B cell (primary cell): ENCODE measurements at regions not wholly inside any gene's neighbourhood (a gene's known extent, or its start where the extent isn't known, plus 50 kb on each side); places are given as distances from the start of the nearest gene placed in this dataset.

Source experiments
- ATAC-seq: fragments of 200-7000 bp; cut with Tn5 transposase; one replicate; pipeline ENCODE4 v1.10.0; 2021; ENCODE audit warnings: low read depth, mild to moderate bottlenecking, moderate number of reproducible peaks, moderate library complexity
- CTCF ChIA-PET: fragments of 350-600 bp; sonication (Branson Sonifier 250); formaldehyde crosslinking; loops from one replicate; lab custom pipeline; 2021; ENCODE audit warnings: antibody characterized with exemption, inconsistent platforms; lab: Charles Lee
- POLR2A ChIA-PET: fragments of 350-600 bp; sonication (Branson Sonifier 250); formaldehyde crosslinking; loops from one replicate; lab custom pipeline; 2021; ENCODE audit warnings: antibody characterized with exemption; lab: Charles Lee
- DNase-seq: peaks from one replicate; pipeline ENCODE4 v3.0.0; 2013
- H2AFZ ChIP-seq: 2 replicates; pipeline ENCODE4 v1.6.1; 2012; ENCODE audit warnings: mild to moderate bottlenecking, low read depth, low read length; ENCODE audit not compliant: insufficient read depth, poor library complexity, severe bottlenecking
- H3K27ac ChIP-seq, 2 donors: 1 replicate in 1 of 2; 2 replicates in 1 of 2; pipeline ENCODE4 v1.5.1; 2012 to 2013; ENCODE audit warnings: low read length in 2 of 2, mild to moderate bottlenecking in 2 of 2, moderate library complexity in 1 of 2
- H3K27me3 ChIP-seq, 4 experiments: fragments of 200-600 bp in 1 of 4; sonication (generic) in 1 of 4; replicated peaks in 1 of 4; 1 replicate in 2 of 4; 2 replicates in 2 of 4; pipeline versions ENCODE4 v1.6.1 to v1.7.0; 2013 to 2016; ENCODE audit warnings: low read length in 3 of 4, mild to moderate bottlenecking in 2 of 4, mixed read lengths in 1 of 4, moderate library complexity in 1 of 4; ENCODE audit not compliant: insufficient read depth in 4 of 4, control insufficient read depth in 3 of 4; ENCODE audit errors: control extremely low read depth in 1 of 4
- H3K36me3 ChIP-seq, 2 experiments: replicated peaks in 1 of 2; 1 replicate in 1 of 2; 2 replicates in 1 of 2; pipeline versions ENCODE4 v1.6.1 to v1.7.1; 2013; ENCODE audit warnings: low read length in 1 of 2; ENCODE audit not compliant: insufficient read depth in 2 of 2, control insufficient read depth in 1 of 2; ENCODE audit errors: control extremely low read depth in 1 of 2, extremely low read depth in 1 of 2
- H3K4me1 ChIP-seq, 2 donors: fragments of 200-600 bp in 1 of 2; sonication (generic) in 1 of 2; 1 replicate in 1 of 2; 2 replicates in 1 of 2; pipeline versions ENCODE4 v1.5.1 to v1.6.1; 2013 to 2017; ENCODE audit warnings: low read length in 2 of 2; ENCODE audit not compliant: control insufficient read depth in 2 of 2, insufficient read depth in 2 of 2
- H3K4me2 ChIP-seq: replicated peaks from 2 replicates; pipeline ENCODE3; 2012; ENCODE audit warnings: mild to moderate bottlenecking, low read depth, low read length; ENCODE audit not compliant: poor library complexity, severe bottlenecking
- H3K4me3 ChIP-seq, 5 experiments: fragments of 200-600 bp in 1 of 5; sonication (generic) in 1 of 5; 1 replicate in 3 of 5; 2 replicates in 2 of 5; pipeline versions ENCODE4 v1.5.1 to v1.7.0; 2011 to 2016; ENCODE audit warnings: low read length in 4 of 5, mild to moderate bottlenecking in 4 of 5, low read depth in 2 of 5, control low read depth in 1 of 5, moderate library complexity in 1 of 5; ENCODE audit not compliant: insufficient read depth in 1 of 5; ENCODE audit errors: control extremely low read depth in 1 of 5, extremely low read depth in 1 of 5
- H3K79me2 ChIP-seq: fragments of 200-600 bp; sonication (generic); one replicate; pipeline ENCODE4 v1.6.0; 2016; ENCODE audit warnings: low read length; ENCODE audit not compliant: control insufficient read depth, insufficient read depth
- H3K9ac ChIP-seq: fragments of 200-600 bp; sonication (generic); 2 replicates; pipeline ENCODE4 v1.6.1; 2017; ENCODE audit warnings: mild to moderate bottlenecking, low read length, moderate library complexity
- H3K9me3 ChIP-seq, 3 donors: one replicate each; pipeline versions ENCODE4 v1.6.1 to v1.7.1; 2013; ENCODE audit warnings: low read length in 2 of 3; ENCODE audit not compliant: control insufficient read depth in 2 of 3, insufficient read depth in 1 of 3; ENCODE audit errors: control extremely low read depth in 1 of 3
- H4K20me1 ChIP-seq: 2 replicates; pipeline ENCODE4 v1.6.0; 2012; ENCODE audit warnings: mild to moderate bottlenecking, low read length; ENCODE audit not compliant: insufficient read depth, control insufficient read depth, poor library complexity, severe bottlenecking
- H3K27ac Mint-ChIP-seq: one replicate; pipeline ENCODE4 v1.8.0; 2021; ENCODE audit warnings: mixed read lengths
- H3K27me3 Mint-ChIP-seq: one replicate; pipeline ENCODE4 v1.8.0; 2021; ENCODE audit warnings: mixed read lengths
- H3K4me1 Mint-ChIP-seq: one replicate; pipeline ENCODE4 v1.8.0; 2021; ENCODE audit warnings: mixed read lengths
- H3K4me3 Mint-ChIP-seq: one replicate; pipeline ENCODE4 v1.8.0; 2021; ENCODE audit warnings: mixed read lengths
- H3K9me3 Mint-ChIP-seq: one replicate; pipeline ENCODE4 v1.8.0; 2022; ENCODE audit warnings: mixed read lengths; ENCODE audit not compliant: insufficient read depth
- EZH2 ChIP-seq: IDR thresholded peaks from 2 replicates; pipeline ENCODE4 v1.6.1; 2012; ENCODE audit warnings: borderline replicate concordance, low read depth, mild to moderate bottlenecking, moderate library complexity, low read length; ENCODE audit not compliant: insufficient read depth, poor library complexity, severe bottlenecking
- WGBS: methylation state at CpG from one replicate; pipeline ENCODE4 v1.1.5; 2013; ENCODE audit warnings: missing lambda C conversion rate; ENCODE audit not compliant: insufficient coverage; 5-methylcytosine and 5-hydroxymethylcytosine counted together
- intact Hi-C: fragments of 100-400 bp; cut with micrococcal nuclease; formaldehyde crosslinking; loops from one replicate; pipeline ENCODE4 v1.10.0; 2022
- TF ChIP-seq, protein P1 (sequence below): fragments of 200-600 bp; IDR thresholded peaks from one replicate; pipeline ENCODE4 v1.8.0; 2022; ENCODE audit warnings: antibody characterized with exemption, mild to moderate bottlenecking

DNA sequence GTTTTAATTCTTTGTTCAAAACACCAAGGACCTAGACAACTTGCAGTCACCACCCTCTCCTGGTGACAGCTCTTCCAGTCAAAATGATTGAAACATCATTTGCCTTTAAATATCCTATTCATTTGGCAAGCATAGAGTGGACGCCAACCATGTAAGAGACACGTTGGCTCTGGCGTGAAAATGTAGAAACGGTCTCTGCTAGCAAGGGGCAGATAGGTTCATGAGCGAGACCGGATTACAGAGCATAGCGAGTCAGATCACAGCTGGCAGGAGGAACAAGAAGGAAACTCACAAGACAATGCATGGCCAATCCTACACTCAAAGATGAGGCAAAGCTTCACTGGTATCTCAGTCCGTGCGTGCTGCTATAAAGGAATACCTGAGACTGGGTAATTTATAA lies 759.5 kb downstream of the UQCRFS1 start:
- H3K27ac ChIP-seq = no peak overlapping the region

DNA sequence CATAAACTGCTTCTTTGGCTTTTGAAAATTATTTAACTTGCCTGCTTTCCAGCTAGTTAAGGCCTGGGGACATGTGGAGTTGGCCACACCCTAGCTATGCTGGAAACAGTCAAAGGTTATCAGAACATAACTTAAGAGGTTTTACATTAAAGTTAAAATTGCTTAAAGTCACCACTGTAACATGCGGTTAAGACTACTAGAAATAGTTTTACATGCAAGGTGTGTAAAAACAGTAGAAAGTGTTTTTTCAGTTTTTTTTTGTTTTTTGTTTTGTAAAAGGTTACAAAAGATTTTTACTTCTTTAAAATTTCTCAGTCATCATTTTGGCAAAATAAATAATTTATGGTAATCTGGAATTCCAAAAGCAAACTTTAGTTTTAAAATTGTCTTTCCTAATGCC lies 763.1 kb downstream of the UQCRFS1 start:
- intact Hi-C loops = no loop called here
- POLR2A ChIA-PET = no interaction called here
- Mint-ChIP-seq H3K9me3 (no peaks in the 10 kb centered on the region), H3K4me1 (no peaks in the 10 kb centered on the region), H3K27ac (no peak overlapping the region), H3K4me3 (no peak overlapping the region), H3K27me3 (no peaks in the 10 kb centered on the region)
- H3K27me3 ChIP-seq = no peaks in the 10 kb centered on the region
- CTCF ChIA-PET = no interaction called here
- no peak overlapping the region for H3K27ac ChIP-seq
- no peaks in the 10 kb centered on the region for H4K20me1 ChIP-seq
- H3K79me2 ChIP-seq = no peaks in the 10 kb centered on the region
- no peaks in the 10 kb centered on the region for H3K36me3 ChIP-seq
- TF ChIP-seq, protein P1, sequence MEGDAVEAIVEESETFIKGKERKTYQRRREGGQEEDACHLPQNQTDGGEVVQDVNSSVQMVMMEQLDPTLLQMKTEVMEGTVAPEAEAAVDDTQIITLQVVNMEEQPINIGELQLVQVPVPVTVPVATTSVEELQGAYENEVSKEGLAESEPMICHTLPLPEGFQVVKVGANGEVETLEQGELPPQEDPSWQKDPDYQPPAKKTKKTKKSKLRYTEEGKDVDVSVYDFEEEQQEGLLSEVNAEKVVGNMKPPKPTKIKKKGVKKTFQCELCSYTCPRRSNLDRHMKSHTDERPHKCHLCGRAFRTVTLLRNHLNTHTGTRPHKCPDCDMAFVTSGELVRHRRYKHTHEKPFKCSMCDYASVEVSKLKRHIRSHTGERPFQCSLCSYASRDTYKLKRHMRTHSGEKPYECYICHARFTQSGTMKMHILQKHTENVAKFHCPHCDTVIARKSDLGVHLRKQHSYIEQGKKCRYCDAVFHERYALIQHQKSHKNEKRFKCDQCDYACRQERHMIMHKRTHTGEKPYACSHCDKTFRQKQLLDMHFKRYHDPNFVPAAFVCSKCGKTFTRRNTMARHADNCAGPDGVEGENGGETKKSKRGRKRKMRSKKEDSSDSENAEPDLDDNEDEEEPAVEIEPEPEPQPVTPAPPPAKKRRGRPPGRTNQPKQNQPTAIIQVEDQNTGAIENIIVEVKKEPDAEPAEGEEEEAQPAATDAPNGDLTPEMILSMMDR = no peak
- TF ChIP-seq EZH2 = no peak
- no CpG with 5 or more reads among the region's 1 CpG for WGBS
- H3K9ac ChIP-seq = no peak overlapping the region
- ATAC-seq = no peak
- no peaks in the 10 kb centered on the region for H3K4me1 ChIP-seq
- H3K9me3 ChIP-seq = peaks cover 0 to 11% (median 0%) of the 10 kb centered on the region in 3 donors
- no peak overlapping the region for H2AFZ ChIP-seq
- H3K4me3 ChIP-seq = no peak overlapping the region
- no peak for DNase-seq
- H3K4me2 ChIP-seq = no peak overlapping the region

More for the DNA sequence above, 759.5 kb downstream of the UQCRFS1 start:
- ATAC-seq (no peak), DNase-seq (no peak)
- Mint-ChIP-seq H3K27me3 (no peaks in the 10 kb centered on the region), H3K4me1 (no peaks in the 10 kb centered on the region), H3K4me3 (no peak overlapping the region), H3K9me3 (no peaks in the 10 kb centered on the region), H3K27ac (no peak overlapping the region)
- ChIA-PET POLR2A (no interaction called here), CTCF (no interaction called here)
- Histone ChIP-seq H3K9me3 (peaks cover 0 to 2% (median 0%) of the 10 kb centered on the region in 3 donors), H2AFZ (no peak overlapping the region), H4K20me1 (no peaks in the 10 kb centered on the region), H3K9ac (no peak overlapping the region), H3K4me2 (no peak overlapping the region), H3K36me3 (no peaks in the 10 kb centered on the region), H3K4me3 (no peak overlapping the region), H3K79me2 (no peaks in the 10 kb centered on the region), H3K4me1 (no peaks in the 10 kb centered on the region), H3K27me3 (no peaks in the 10 kb centered on the region)
- intact Hi-C loops = no loop called here
- WGBS = 97% methylated on average over 9 of the region's 9 CpGs
- no peak for TF ChIP-seq EZH2
- TF ChIP-seq, protein P1 = no peak
